ENCODE measurements at regions not wholly inside any gene's neighbourhood (a gene's known extent, or its start where the extent isn't known, plus 50 kb on each side); places are given as distances from the start of the nearest gene placed in this dataset.

GRCh38 chr2:19416784-19417684 is 58.6 kb upstream of the OSR1 start:
- TF ChIP-seq CTCF (IDR thresholded peaks at IDR 0.05; ENCODE audit: low read depth, low read length, poor library complexity, severe bottlenecking) (no peak), EZH2phosphoT487 (IDR thresholded peaks at IDR 0.05; ENCODE audit: borderline replicate concordance, low read length) (no peak)

Data from DOHH2 (cell line).